ENCODE measurements at regions not wholly inside any gene's neighbourhood (a gene's known extent, or its start where the extent isn't known, plus 50 kb on each side); places are given as distances from the start of the nearest gene placed in this dataset.

GRCh38 chr6:2434912-2435311 is 189.5 kb upstream of the GMDS start:
- TF ChIP-seq CTCF (conservative IDR thresholded peaks at IDR 0.05; ENCODE audit: low read depth, low read length) (no peak), EZH2 (IDR thresholded peaks at IDR 0.05; ENCODE audit: low read length, unreplicated experiment) (no peak), EZH2phosphoT487 (IDR thresholded peaks at IDR 0.05; ENCODE audit: borderline replicate concordance, low read length) (no peak)

Data from PC-3 (cell line).